Inferior parietal cortex (tissue), 1 donor: ENCODE measurements at regions not wholly inside any gene's neighbourhood (a gene's known extent, or its start where the extent isn't known, plus 50 kb on each side); places are given as distances from the start of the nearest gene placed in this dataset.

Experiments
- DNase-seq: peaks from one replicate; pipeline ENCODE4 v3.0.0-alpha.2; 2016; ENCODE audit errors: extremely low spot score

GRCh38 chr1:218024211-218024720, 260.8 kb upstream of the RRP15 start:
- no peak for DNase-seq

GRCh38 chr1:218025454-218025853, 259.6 kb upstream of the RRP15 start:
- DNase-seq, result no peak

DNA sequence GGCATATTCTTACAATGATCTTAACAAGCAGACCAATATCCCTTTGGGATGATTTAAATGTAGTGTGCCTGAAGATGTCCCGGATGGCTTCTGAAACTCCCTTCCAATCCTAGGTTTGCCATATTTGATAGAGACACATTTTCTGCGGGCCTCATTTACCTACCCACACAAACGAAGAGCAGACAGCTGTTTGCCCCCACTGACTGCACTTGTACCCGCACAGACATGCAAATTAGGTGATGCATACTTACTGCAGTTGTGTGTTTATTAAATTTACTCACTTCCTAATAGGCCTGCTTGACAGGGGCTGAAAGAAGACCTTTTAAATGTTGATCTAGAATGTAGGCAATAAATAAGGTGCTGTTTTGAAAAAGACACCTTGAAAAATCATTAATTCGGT, 257.9 kb upstream of the RRP15 start:
- no peak for DNase-seq

DNA sequence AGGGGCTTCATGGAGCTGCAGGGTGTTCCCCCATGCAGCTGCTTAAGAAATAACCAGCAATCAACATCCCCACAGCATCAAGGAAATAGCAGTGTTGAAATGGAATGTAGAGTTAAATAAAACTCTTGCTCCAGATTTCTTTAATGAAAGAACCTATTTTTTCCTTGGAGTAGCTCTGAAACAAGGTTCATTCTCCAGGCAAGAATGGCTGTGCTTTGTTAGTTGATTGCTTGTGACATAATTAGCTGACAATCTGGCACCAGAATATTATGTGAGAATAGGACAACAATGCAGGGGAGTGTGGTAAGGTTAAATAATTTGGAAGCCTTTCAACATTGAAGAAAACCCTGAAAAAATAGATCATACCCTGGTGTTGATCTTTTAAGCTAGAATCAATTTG, 254.2 kb upstream of the RRP15 start:
- DNase-seq, result no peak

DNA sequence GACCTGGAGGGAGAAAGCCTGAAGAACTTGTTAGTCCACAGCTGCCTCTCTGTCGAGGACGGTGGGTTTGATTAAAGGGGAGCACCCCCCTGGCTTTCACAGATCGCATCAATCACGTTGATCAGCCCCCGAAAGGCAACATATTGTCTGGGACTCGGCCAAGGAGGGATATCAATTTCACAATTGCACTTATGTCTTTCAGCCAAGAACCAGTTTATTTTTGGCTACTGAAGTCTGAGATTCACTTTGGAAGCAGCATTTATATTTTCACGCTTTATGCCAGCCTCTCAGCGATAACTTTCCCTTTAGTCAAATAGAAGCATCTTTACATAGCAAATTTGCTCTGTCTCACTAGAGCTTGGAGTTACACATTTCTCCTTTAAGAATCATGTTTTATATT, 253.2 kb upstream of the RRP15 start:
- no peak for DNase-seq

GRCh38 chr1:218034468-218034867, 250.6 kb upstream of the RRP15 start:
- no peak for DNase-seq

GRCh38 chr1:218048828-218049420, 236.2 kb upstream of the RRP15 start:
- no peak for DNase-seq

- DNase-seq, result no peak
Measured at GRCh38 chr1:218049641-218050040, 235.5 kb upstream of the RRP15 start.

GRCh38 chr1:218058730-218059129, 226.4 kb upstream of the RRP15 start:
- no peak for DNase-seq

- no peak for DNase-seq
Measured at GRCh38 chr1:218064426-218064825, 220.7 kb upstream of the RRP15 start.

DNA sequence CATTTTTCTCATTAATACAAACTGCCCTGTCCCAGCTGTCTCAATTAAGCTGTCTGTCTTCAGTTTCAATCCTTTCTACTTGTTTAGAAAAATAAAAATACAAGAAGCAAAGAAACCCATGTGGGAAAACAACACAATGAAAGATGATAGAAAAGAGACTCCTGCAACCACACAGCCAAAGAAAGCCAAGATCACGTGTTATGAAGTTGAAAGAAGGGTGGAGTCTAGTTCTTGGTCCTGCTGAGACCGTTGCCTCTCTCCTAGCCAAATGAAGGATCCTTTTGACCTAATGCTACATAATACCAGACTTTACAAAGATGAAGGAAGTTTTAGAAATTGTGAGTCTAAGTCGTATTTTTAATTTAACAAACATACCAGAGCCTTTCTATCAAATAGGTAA, 218.8 kb upstream of the RRP15 start:
- no peak for DNase-seq

DNA sequence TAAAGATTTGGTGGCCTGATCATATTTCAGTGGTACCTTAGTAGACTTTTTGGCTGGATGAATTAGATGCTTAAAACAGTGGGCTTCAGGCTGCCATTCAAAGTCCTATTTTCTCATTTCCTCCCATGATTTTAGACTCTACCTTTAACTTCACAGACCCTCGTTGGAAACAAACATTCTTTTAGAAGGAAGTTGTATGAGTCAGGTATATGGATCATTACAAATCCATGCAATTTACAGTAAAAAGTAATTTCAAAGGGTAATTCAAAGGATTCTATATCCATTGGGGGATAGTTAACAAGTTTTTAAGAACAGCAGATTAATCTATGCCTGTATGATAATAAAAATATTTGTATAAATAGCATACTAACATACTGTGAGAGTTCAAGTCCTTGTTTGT, 216.9 kb upstream of the RRP15 start:
- no peak for DNase-seq

DNA sequence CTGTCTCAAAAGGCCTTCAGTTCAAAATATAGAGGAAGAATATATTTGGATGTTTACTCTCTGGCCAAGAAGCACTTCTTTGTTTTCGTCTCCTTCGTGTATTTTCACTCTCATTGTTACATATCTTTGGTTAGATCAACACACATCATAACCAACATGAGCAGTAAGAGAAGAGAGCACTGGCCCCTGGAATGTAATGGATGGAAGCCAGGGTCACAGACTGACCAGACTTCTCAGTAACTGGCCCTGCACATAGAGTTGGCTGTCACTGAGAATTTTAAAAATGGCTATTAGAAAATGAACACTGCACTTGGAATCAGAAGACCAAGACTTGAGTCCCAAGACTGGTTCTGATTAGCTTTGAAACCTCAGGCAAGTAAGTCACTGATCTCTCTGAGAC, 215.9 kb upstream of the RRP15 start:
- no peak for DNase-seq

GRCh38 chr1:218073062-218073461, 212.0 kb upstream of the RRP15 start:
- DNase-seq, result no peak

DNA sequence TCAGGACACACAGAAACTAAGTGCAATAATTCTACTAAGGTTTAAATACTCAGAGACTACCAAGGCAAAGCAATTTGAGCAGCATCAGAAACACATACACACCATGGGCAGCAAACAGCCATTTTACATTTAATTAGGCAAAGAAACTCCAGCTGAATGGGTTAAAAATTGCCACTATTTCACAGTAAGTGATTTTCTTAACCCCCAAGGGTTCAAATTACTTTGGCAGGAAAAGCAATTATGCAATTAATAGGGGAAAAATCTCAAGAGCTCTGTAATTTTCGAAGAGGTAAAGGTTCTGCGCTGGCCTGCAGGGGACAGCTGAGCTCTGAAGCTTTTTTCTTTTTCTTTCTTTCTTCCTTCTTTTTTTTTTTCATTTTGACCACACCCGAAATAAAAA, 206.2 kb upstream of the RRP15 start:
- no peak for DNase-seq

DNA sequence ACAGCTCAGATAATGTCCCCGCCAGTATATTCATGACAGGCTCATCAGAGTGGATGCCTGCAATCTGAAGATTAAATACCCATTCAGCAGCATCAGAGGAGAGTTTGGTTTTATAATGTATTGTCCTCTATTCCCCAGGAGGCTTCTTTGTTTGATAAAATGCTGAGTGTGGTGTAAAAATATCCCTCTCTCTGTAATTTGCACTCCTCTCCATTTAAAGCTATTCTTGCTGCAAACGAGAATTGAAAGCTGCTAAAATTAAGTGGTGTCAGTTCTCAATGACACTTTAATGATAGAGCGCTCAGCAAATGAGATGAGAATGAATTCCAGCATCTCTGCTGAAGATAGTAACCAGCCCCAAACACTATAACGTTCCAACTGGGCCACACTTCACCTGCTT, 205.7 kb upstream of the RRP15 start:
- no peak for DNase-seq

DNA sequence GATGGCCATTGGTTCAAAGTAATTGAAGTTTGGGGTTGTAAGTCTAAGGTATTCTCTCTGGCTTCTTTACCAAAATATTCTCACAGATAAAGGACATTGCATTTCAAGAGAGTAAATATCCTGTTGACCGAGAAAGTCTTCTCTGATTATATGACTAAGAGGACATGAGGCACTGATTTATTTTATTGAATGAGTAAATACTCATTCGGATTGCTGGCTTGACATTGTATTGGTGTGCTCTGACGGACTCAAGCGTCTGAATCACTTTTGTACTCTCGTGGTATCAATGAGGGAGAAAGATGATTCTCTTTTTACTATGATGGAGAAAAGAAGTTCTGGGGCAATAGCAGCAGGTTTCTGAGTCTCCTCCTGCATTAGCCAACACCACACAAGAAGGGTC, 205.3 kb upstream of the RRP15 start:
- no peak for DNase-seq

DNA sequence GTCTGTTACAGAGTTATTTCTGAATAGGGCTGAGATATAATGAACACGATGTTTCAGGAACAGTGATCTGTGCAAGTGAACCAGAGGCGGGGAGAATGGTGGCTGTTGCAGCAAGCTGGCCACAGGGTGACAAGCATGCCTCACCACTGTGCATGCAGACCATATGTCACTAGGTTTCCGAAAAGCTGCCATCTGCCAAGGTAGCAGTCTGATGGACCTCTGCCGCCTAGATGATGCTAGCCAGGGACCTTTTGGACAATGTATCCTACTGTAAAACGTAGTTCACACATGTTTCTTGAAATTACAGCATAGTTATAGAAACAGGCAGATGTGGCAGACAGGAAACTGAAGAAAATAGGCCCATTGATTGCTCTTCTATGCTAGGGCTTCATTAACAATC, 204.2 kb upstream of the RRP15 start:
- DNase-seq, result no peak

GRCh38 chr1:218081358-218081757, 203.7 kb upstream of the RRP15 start:
- no peak for DNase-seq

DNA sequence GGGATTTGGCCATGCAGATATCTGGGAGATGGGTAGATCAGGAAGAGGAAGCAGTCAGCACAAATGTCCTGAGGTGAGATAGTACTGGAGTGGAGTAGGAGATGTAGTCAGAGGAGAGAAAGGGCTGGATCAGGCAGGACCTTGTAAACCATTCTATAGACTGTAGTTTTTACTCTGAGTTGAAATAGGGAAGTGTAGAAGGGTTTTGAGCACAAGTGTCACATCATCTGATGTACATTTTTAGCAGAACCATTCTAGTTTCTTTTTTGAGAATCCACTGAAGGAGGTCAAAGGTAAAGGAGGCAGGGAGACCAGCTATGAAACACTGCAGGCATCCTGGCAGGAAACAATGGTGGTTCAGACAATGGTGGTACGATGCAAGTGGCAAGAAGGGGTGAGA, 194.6 kb upstream of the RRP15 start:
- no peak for DNase-seq

DNA sequence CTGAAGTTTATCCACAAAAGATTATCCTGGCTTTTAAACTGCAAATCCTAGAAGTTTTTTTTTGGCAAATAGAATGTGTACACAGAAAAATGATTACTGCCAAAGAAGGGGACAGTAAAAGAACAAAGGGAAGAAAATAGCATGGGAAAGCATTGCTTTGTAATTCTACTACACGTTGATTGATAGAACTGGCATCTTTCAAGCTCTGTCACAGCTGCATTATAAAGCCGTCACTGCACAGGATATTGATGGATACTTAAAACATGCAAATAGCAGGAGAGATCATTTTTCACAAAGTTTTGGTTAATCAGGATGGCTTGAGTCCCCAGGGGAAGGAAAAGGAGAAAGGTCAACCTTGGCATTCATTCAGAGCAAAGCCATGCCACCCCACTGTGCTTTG, 183.7 kb upstream of the RRP15 start:
- DNase-seq, result no peak

- DNase-seq, result no peak
Measured at GRCh38 chr1:218108034-218108433, 177.1 kb upstream of the RRP15 start.

GRCh38 chr1:218112862-218113261, 172.2 kb upstream of the RRP15 start:
- no peak for DNase-seq

GRCh38 chr1:218123968-218124367, 161.1 kb upstream of the RRP15 start:
- no peak for DNase-seq
